GM12875 (cell line): ENCODE measurements at regions not wholly inside any gene's neighbourhood (a gene's known extent, or its start where the extent isn't known, plus 50 kb on each side); places are given as distances from the start of the nearest gene placed in this dataset.

Experiments used
- H3K4me3 ChIP-seq: one replicate; pipeline ENCODE4 v1.5.1; 2011; ENCODE audit warnings: low read depth, low read length, control low read depth
- CTCF ChIP-seq: IDR thresholded peaks from 2 replicates; pipeline ENCODE4 v1.5.1; 2011; ENCODE audit warnings: low read depth, mild to moderate bottlenecking, control low read depth, inconsistent platforms, low read length, moderate library complexity, borderline replicate concordance; ENCODE audit not compliant: insufficient read depth

GRCh38 chr7:116380025-116380424 is 119.5 kb upstream of the CAV2 start:
- no peak for TF ChIP-seq CTCF
- H3K4me3 ChIP-seq = no peak overlapping the region

- no peak for TF ChIP-seq CTCF
- H3K4me3 ChIP-seq = no peak overlapping the region
Measured at GRCh38 chr7:116382375-116382774, 117.2 kb upstream of the CAV2 start.

- TF ChIP-seq CTCF = no peak
Measured at GRCh38 chr7:116384936-116385635, 114.5 kb upstream of the CAV2 start.

GRCh38 chr7:116386674-116387073 is 112.9 kb upstream of the CAV2 start:
- TF ChIP-seq CTCF = no peak
- no peak overlapping the region for H3K4me3 ChIP-seq

More at GRCh38 chr7:116384936-116385635, 114.5 kb upstream of the CAV2 start:
- H3K4me3 ChIP-seq = no peak overlapping the region

- no peak overlapping the region for H3K4me3 ChIP-seq
- no peak for TF ChIP-seq CTCF
Measured at GRCh38 chr7:116390363-116390762, 109.2 kb upstream of the CAV2 start.

GRCh38 chr7:116392806-116393205 is 106.7 kb upstream of the CAV2 start:
- no peak overlapping the region for H3K4me3 ChIP-seq
- TF ChIP-seq CTCF = no peak

- TF ChIP-seq CTCF = no peak
- no peak overlapping the region for H3K4me3 ChIP-seq
Measured at GRCh38 chr7:116393654-116394053, 105.9 kb upstream of the CAV2 start.
